ENCODE measurements at regions not wholly inside any gene's neighbourhood (a gene's known extent, or its start where the extent isn't known, plus 50 kb on each side); places are given as distances from the start of the nearest gene placed in this dataset.
"Not testable (repeated sequence)": the region's sequence is repeated elsewhere in the genome, so short reads cannot be mapped to it uniquely, and the experiment has no call there.

- no peak for DNase-seq
These were observed 254.0 kb upstream of the IRX1 start for GRCh38 chr5:3341446-3342240.

GRCh38 chr5:3340471-3340870 lies 255.2 kb upstream of the IRX1 start:
- DNase-seq = no peak

GRCh38 chr5:3339798-3340115 lies 255.9 kb upstream of the IRX1 start:
- no peak for DNase-seq

GRCh38 chr5:3339092-3339797 lies 256.4 kb upstream of the IRX1 start:
- no peak for DNase-seq

- no peak for DNase-seq
These were observed 257.7 kb upstream of the IRX1 start for GRCh38 chr5:3337812-3338541.

GRCh38 chr5:3336666-3337065 lies 259.0 kb upstream of the IRX1 start:
- no peak for DNase-seq

- DNase-seq = no peak
These were observed 260.3 kb upstream of the IRX1 start for GRCh38 chr5:3335301-3335700.

DNA sequence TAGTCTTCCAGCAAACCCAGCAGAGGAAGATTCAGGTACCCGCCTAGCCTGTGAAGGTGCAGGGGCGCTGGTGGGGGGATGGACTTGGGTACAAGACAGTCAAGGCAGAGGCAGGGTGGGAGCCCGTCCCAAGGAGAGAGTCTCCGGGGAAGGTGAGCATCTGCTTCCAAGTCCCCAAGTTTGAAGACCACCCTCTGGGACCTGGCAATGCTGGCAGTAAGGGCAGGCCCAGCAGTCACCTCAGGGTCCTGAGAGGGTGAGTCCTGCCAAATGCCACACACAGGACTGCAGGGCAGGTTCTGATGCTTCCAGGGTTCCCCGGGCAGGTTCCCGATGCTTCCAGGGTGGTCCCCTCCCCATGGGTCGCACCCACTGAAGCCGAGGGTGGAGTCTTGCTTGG lies 261.8 kb upstream of the IRX1 start:
- no peak for DNase-seq

GRCh38 chr5:3333105-3333504 lies 262.5 kb upstream of the IRX1 start:
- no peak for DNase-seq

- no peak for DNase-seq
These were observed 263.8 kb upstream of the IRX1 start for GRCh38 chr5:3331819-3332218.

DNA sequence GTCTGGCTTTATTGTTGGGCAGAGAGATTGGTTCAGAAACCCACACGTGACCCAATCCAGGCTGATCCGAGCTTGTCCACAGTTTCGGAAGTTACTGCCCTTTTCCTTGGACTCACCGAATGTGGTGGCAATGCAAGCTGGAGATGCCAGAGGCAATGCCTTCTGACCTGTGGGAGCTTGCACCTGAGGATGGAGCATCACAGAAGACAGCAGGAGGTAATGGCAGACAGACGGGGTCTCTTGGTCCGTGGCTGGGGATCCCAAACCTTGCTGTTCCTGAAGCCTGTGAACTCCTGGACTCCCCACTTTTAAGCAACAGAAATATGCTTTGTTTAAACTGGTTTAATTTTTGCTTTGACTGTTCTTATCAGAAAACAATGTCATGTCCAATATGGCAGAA lies 265.2 kb upstream of the IRX1 start:
- no peak for DNase-seq

GRCh38 chr5:3329427-3329826 lies 266.2 kb upstream of the IRX1 start:
- DNase-seq = no peak

GRCh38 chr5:3326841-3327232 lies 268.8 kb upstream of the IRX1 start:
- DNase-seq = no peak

GRCh38 chr5:3325972-3326840 lies 269.4 kb upstream of the IRX1 start:
- no peak for DNase-seq

DNA sequence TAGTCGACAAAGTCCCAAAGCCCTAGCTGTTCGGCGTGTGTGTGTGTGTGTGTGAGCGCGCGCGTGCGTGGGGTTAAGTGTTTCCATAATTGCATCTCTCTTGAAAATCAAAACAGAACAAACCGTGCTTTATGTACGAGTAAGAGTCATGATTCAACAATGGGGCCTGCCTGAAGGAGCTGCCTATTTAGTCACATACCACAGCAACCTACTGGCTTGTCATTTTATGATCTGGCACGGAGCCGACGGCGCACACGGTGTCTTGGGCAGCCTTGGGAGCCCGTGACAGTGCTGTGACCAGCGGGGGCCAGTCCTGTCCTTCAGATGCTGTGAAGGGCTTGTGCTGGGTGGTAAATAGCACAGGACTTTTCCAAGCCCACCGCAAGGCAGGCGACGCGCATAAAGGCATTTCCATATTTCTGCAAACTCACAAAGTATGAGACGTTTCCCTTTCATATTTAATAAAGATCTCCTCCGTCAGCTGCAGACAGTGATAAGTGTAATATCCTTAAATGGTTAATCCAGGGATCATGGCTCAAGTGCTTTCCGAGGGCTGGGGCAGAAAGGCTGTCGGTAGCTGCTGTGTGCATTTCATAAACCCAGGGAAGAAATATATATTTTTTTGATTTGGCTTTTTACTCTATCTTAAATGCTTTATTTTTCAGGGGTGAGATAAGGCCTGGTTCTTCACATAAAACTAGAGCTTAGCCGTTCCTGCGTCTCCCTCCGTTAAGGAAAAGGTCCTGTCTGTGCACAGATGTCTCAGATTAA lies 270.2 kb upstream of the IRX1 start:
- DNase-seq = no peak

DNA sequence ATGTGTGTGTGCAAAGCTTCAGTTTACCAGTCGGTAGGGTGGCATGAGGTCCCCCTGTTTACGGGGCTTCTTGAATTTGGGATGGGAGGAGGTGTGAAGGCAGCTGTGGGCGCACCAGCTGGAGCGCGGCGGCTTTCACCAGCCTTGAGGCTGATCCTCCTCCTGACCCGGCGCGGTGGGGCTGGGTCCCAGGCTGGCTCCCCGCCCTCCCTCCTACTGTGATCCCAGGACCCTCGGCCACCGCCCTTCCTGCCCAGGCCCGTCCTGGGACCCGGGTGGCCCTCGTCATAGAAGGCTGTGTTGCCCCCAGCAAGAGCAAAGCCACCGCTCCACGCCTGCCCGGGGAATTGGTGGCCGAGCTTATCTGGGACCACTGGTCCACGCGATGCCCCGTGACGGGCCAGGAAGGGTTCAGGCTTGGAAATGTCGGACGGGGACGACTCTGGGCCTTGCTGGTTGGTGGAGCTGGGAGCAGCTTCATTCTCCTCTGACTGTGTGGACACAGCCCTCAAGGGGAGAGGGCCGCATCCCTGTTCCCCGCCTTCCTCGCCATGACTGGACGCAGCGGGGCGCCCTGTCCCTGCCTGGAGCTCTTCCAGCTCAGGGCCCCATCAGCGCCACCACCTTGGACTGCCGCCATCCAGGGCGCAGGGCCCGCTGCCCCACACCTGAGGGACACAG lies 271.1 kb upstream of the IRX1 start:
- DNase-seq = peak in 1 of 2 donors; percentile 31

GRCh38 chr5:3323966-3324365 lies 271.7 kb upstream of the IRX1 start:
- not testable (repeated sequence) for DNase-seq

DNA sequence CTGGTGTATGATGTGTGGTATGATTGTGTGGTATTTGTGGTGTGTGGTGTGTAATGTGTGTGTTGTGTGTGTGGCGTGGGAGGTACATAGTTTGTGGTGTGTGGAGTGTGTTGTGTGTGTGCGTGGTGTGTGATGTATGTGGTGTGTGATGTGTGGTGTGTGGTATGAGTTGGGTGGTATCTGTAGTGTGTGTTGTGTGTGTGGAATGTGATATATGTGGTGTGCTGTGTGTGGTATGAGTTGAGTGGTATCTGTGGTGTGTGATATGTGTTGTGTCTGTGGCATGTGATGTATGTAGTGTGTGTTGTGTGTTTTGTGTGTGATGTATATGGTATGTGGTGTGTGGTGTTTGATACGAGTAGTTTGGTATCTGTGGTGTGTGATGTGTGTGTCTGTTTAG lies 272.5 kb upstream of the IRX1 start:
- DNase-seq = no peak

- DNase-seq = no peak
These were observed 273.0 kb upstream of the IRX1 start for GRCh38 chr5:3322642-3323041.

GRCh38 chr5:3321923-3322322 lies 273.7 kb upstream of the IRX1 start:
- DNase-seq = no peak
